Hepatocyte (in vitro differentiated cells): ENCODE measurements at regions not wholly inside any gene's neighbourhood (a gene's known extent, or its start where the extent isn't known, plus 50 kb on each side); places are given as distances from the start of the nearest gene placed in this dataset.

ENCODE experiments used
- DNase-seq: peaks from one replicate; pipeline ENCODE4 v3.0.0-alpha.2; 2016; ENCODE audit warnings: low spot score
- H2AFZ ChIP-seq: fragments of 200-600 bp; sonication (generic); 2 replicates; pipeline ENCODE4 v1.6.0; 2016; ENCODE audit warnings: antibody characterized with exemption, mild to moderate bottlenecking
- H3K27ac ChIP-seq: fragments of 200-600 bp; sonication (generic); 2 replicates; pipeline ENCODE4 v1.5.1; 2016; ENCODE audit warnings: mild to moderate bottlenecking
- H3K27me3 ChIP-seq: fragments of 200-600 bp; sonication (generic); 2 replicates; pipeline ENCODE4 v1.6.1; 2016
- H3K36me3 ChIP-seq: fragments of 200-600 bp; sonication (generic); replicated peaks from 2 replicates; pipeline ENCODE4 v1.5.1; 2016; ENCODE audit warnings: low read depth; ENCODE audit not compliant: insufficient read depth
- H3K4me1 ChIP-seq: fragments of 200-600 bp; sonication (generic); 2 replicates; pipeline ENCODE4 v1.5.1; 2016; ENCODE audit warnings: mild to moderate bottlenecking, moderate library complexity; ENCODE audit not compliant: insufficient read depth
- H3K4me2 ChIP-seq: fragments of 200-600 bp; sonication (generic); 2 replicates; pipeline ENCODE4 v1.6.0; 2016
- H3K4me3 ChIP-seq: fragments of 200-600 bp; sonication (generic); 2 replicates; pipeline ENCODE4 v1.5.1; 2016; ENCODE audit warnings: mild to moderate bottlenecking
- H3K79me2 ChIP-seq: fragments of 200-600 bp; sonication (generic); 2 replicates; pipeline ENCODE4 v1.6.0; 2017; ENCODE audit warnings: mild to moderate bottlenecking
- H3K9me2 ChIP-seq: fragments of 200-600 bp; sonication (generic); replicated peaks from 2 replicates; pipeline ENCODE4 v1.6.0; 2017; ENCODE audit warnings: mild to moderate bottlenecking; ENCODE audit not compliant: insufficient read depth
- H3K9me3 ChIP-seq: fragments of 200-600 bp; sonication (generic); 2 replicates; pipeline ENCODE4 v1.5.1; 2016; ENCODE audit warnings: low read depth, mild to moderate bottlenecking
- H4K20me1 ChIP-seq: fragments of 200-600 bp; sonication (generic); 2 replicates; pipeline ENCODE4 v1.6.0; 2016; ENCODE audit warnings: mild to moderate bottlenecking; ENCODE audit not compliant: insufficient read depth, poor library complexity, severe bottlenecking
- EZH2 ChIP-seq: fragments of 200-600 bp; sonication (generic); IDR thresholded peaks from 2 replicates; pipeline ENCODE4 v1.6.1; 2016; ENCODE audit warnings: antibody characterized with exemption, mild to moderate bottlenecking, borderline replicate concordance
- EZH2phosphoT487 ChIP-seq: fragments of 200-600 bp; sonication (generic); IDR thresholded peaks from one replicate; pipeline ENCODE4 v1.6.1; 2018; ENCODE audit warnings: antibody characterized with exemption, mild to moderate bottlenecking, low read depth, moderate library complexity; ENCODE audit not compliant: unreplicated experiment, severe bottlenecking
- WGBS: methylation state at CpG from one replicate; pipeline ENCODE4 v1.1.6; 2016; ENCODE audit warnings: low lambda C conversion rate; ENCODE audit errors: missing lambda C conversion rate; 5-methylcytosine and 5-hydroxymethylcytosine counted together
- TF ChIP-seq, protein P1 (sequence below): fragments of 200-600 bp; sonication (generic); IDR thresholded peaks from 2 replicates; pipeline ENCODE4 v1.5.1; 2016; ENCODE audit warnings: antibody characterized with exemption, mild to moderate bottlenecking; ENCODE audit not compliant: poor library complexity

DNA sequence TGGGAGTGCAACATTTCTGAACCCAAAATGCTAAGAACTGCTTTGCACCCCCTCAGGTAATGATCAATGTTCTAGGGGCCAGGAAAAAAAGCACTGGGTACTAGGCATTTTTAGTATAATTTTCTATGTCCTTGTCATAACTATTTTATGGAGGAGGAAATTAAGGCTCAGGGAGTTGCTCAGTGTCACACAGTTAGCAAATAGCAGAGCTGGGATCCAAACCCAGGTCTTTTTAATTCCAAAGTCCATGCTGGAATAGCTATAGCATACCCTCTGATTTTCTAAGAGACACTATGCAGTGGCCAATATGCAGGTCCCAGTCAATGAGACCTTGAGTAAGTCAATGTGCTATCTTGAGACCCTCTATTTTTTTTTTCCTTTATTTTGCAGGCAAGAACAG lies 394.5 kb upstream of the USP24 start:
- H3K27ac ChIP-seq: no peak overlapping the region
- H3K79me2 ChIP-seq: no peaks in the 10 kb centered on the region
- H3K4me2 ChIP-seq: no peak overlapping the region
- peaks cover 3% of the 10 kb centered on the region for H3K36me3 ChIP-seq
- no peak for TF ChIP-seq EZH2phosphoT487
- TF ChIP-seq, protein P1, sequence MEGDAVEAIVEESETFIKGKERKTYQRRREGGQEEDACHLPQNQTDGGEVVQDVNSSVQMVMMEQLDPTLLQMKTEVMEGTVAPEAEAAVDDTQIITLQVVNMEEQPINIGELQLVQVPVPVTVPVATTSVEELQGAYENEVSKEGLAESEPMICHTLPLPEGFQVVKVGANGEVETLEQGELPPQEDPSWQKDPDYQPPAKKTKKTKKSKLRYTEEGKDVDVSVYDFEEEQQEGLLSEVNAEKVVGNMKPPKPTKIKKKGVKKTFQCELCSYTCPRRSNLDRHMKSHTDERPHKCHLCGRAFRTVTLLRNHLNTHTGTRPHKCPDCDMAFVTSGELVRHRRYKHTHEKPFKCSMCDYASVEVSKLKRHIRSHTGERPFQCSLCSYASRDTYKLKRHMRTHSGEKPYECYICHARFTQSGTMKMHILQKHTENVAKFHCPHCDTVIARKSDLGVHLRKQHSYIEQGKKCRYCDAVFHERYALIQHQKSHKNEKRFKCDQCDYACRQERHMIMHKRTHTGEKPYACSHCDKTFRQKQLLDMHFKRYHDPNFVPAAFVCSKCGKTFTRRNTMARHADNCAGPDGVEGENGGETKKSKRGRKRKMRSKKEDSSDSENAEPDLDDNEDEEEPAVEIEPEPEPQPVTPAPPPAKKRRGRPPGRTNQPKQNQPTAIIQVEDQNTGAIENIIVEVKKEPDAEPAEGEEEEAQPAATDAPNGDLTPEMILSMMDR: no peak
- DNase-seq: no peak
- no peaks in the 10 kb centered on the region for H4K20me1 ChIP-seq
- no peaks in the 10 kb centered on the region for H3K9me2 ChIP-seq
- no peaks in the 10 kb centered on the region for H3K4me1 ChIP-seq
- H2AFZ ChIP-seq: no peak overlapping the region
- no peaks in the 10 kb centered on the region for H3K27me3 ChIP-seq
- no peaks in the 10 kb centered on the region for H3K9me3 ChIP-seq
- H3K4me3 ChIP-seq: no peak overlapping the region

DNA sequence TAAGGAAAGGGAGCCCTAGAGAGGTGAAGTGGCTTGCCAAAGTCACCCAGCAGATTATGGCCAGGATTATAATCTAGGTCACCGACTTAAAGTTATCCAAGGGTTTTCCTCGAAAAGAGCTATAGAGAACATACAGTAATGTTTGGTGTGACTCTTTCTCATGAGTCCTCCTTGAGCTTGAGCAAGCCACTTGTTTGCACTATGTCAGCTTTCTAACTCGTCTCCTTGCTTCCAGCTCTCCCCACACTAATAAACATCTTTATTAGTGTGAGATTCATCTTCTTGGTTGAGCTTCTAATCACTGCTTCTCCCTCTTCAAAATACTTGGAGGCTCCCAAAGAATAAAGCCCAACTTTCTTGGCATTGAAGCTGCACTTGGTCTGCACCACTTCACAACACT lies 390.0 kb upstream of the USP24 start:
- H3K27me3 ChIP-seq: no peaks in the 10 kb centered on the region
- TF ChIP-seq EZH2 (no peak), EZH2phosphoT487 (no peak)
- TF ChIP-seq, protein P1: no peak
- H3K9me2 ChIP-seq: no peaks in the 10 kb centered on the region
- no peaks in the 10 kb centered on the region for H4K20me1 ChIP-seq
- H3K36me3 ChIP-seq: no peaks in the 10 kb centered on the region
- peak overlapping the region; percentile 51 for H3K27ac ChIP-seq
- H3K4me1 ChIP-seq: peaks cover 18% of the 10 kb centered on the region
- DNase-seq: no peak
- no peaks in the 10 kb centered on the region for H3K9me3 ChIP-seq
- WGBS: 60% methylated on average over 3 of the region's 3 CpGs
- no peak overlapping the region for H2AFZ ChIP-seq
- no peaks in the 10 kb centered on the region for H3K79me2 ChIP-seq
- H3K4me3 ChIP-seq: no peak overlapping the region
- H3K4me2 ChIP-seq: no peak overlapping the region

DNA sequence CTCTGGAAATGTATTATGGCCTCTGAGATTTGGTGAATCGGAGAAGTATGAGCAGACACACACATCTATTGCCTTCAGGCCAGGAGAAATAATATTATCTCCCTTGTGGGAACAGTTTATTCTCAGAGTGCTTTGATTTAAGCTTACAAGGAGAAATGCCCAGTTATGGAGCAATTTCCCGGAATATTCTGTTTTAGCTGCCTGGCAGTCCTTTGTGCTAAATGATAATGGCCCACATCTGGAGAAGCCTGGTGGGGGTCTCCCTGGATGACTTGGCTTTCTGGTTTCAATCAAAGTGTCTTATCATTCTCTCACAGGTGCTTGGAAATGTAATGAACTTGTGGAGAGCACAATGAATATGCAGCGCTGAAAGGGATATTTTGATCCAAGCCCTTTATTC lies 389.6 kb upstream of the USP24 start:
- 58% methylated on average over 3 of the region's 3 CpGs for WGBS
- H3K27ac ChIP-seq: peak overlapping the region; percentile 70
- H3K4me1 ChIP-seq: peaks cover 18% of the 10 kb centered on the region
- H3K4me2 ChIP-seq: no peak overlapping the region
- no peak overlapping the region for H2AFZ ChIP-seq
- no peaks in the 10 kb centered on the region for H4K20me1 ChIP-seq
- H3K79me2 ChIP-seq: no peaks in the 10 kb centered on the region
- no peaks in the 10 kb centered on the region for H3K9me3 ChIP-seq
- no peak for DNase-seq
- TF ChIP-seq EZH2phosphoT487: no peak
- TF ChIP-seq, protein P1: no peak
- no peak for TF ChIP-seq EZH2
- H3K4me3 ChIP-seq: no peak overlapping the region
- H3K36me3 ChIP-seq: no peaks in the 10 kb centered on the region
- no peaks in the 10 kb centered on the region for H3K9me2 ChIP-seq
- no peaks in the 10 kb centered on the region for H3K27me3 ChIP-seq

DNA sequence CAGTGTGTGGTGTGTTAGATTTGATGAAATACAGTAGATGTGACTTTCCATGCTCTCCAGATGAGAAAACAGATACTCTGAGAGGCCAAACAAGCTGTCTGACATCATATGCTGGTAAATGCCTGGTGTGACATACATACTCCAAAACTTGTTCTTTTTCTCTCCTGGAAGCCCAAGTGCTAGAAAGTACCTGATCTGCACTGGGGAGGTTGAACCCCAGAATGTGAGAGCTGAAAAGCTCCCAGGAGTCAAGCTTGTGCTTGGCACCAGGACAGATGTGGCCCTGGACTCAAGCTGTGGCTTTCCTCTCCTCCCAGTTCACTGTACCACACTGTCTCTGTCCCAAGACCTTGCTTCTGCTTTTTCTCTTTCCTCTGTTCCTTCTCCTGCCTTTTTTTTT lies 389.0 kb upstream of the USP24 start:
- Histone ChIP-seq H3K9me3 (peaks cover 3% of the 10 kb centered on the region), H3K27ac (peak overlapping the region; percentile 70), H3K4me2 (no peak overlapping the region), H4K20me1 (no peaks in the 10 kb centered on the region), H3K27me3 (no peaks in the 10 kb centered on the region), H3K4me1 (peaks cover 18% of the 10 kb centered on the region), H3K79me2 (no peaks in the 10 kb centered on the region), H3K36me3 (no peaks in the 10 kb centered on the region), H3K9me2 (no peaks in the 10 kb centered on the region), H2AFZ (no peak overlapping the region), H3K4me3 (no peak overlapping the region)
- no peak for DNase-seq
- TF ChIP-seq EZH2: no peak
- no peak for TF ChIP-seq EZH2phosphoT487
- TF ChIP-seq, protein P1: no peak
